IPS-NIHi11 (cell line): ENCODE measurements at regions not wholly inside any gene's neighbourhood (a gene's known extent, or its start where the extent isn't known, plus 50 kb on each side); places are given as distances from the start of the nearest gene placed in this dataset.
"Not testable (repeated sequence)": the region's sequence is repeated elsewhere in the genome, so short reads cannot be mapped to it uniquely, and the experiment has no call there.

Experiments used
- DNase-seq: peaks from one replicate; pipeline ENCODE4 v3.0.0; 2012; ENCODE audit warnings: mixed read lengths, low spot score

- no peak for DNase-seq
Measured at GRCh38 chr10:9038146-9038714, 983.7 kb downstream of the GATA3 start.

GRCh38 chr10:9043466-9043865 is 989.0 kb downstream of the GATA3 start:
- no peak for DNase-seq

GRCh38 chr10:9045311-9045710 is 990.8 kb downstream of the GATA3 start:
- no peak for DNase-seq

- no peak for DNase-seq
Measured at GRCh38 chr10:9051328-9051974, 997.0 kb downstream of the GATA3 start.

- no peak for DNase-seq
Measured at GRCh38 chr10:9052767-9053166, 998.3 kb downstream of the GATA3 start.

GRCh38 chr10:9056521-9056920 is 1002.0 kb downstream of the GATA3 start:
- no peak for DNase-seq

- DNase-seq, result not testable (repeated sequence)
Measured at GRCh38 chr10:9057293-9057692, 1002.8 kb downstream of the GATA3 start.

- no peak for DNase-seq
Measured at GRCh38 chr10:9060314-9060713, 1005.8 kb downstream of the GATA3 start.

- no peak for DNase-seq
Measured at GRCh38 chr10:9061871-9062270, 1007.4 kb downstream of the GATA3 start.

GRCh38 chr10:9066152-9066551 is 1011.7 kb downstream of the GATA3 start:
- no peak for DNase-seq

- DNase-seq, result no peak
Measured at GRCh38 chr10:9068003-9068402, 1013.5 kb downstream of the GATA3 start.

- DNase-seq, result no peak
Measured at GRCh38 chr10:9069136-9069535, 1014.6 kb downstream of the GATA3 start.

- DNase-seq, result no peak
Measured at GRCh38 chr10:9075420-9075819, 1020.9 kb downstream of the GATA3 start.

GRCh38 chr10:9076066-9076465 is 1021.6 kb downstream of the GATA3 start:
- DNase-seq, result no peak

GRCh38 chr10:9081253-9081652 is 1026.8 kb downstream of the GATA3 start:
- no peak for DNase-seq

GRCh38 chr10:9081961-9082360 is 1027.5 kb downstream of the GATA3 start:
- DNase-seq, result no peak

GRCh38 chr10:9091530-9092093 is 1037.1 kb downstream of the GATA3 start:
- no peak for DNase-seq

GRCh38 chr10:9096288-9096687 is 1041.8 kb downstream of the GATA3 start:
- no peak for DNase-seq

GRCh38 chr10:9097206-9097990 is 1042.9 kb downstream of the GATA3 start:
- DNase-seq, result no peak

- no peak for DNase-seq
Measured at GRCh38 chr10:9097991-9098306, 1043.5 kb downstream of the GATA3 start.

GRCh38 chr10:9102026-9102425 is 1047.5 kb downstream of the GATA3 start:
- no peak for DNase-seq

- no peak for DNase-seq
Measured at GRCh38 chr10:9103301-9103700, 1048.8 kb downstream of the GATA3 start.

- DNase-seq, result no peak
Measured at GRCh38 chr10:9111976-9112375, 1057.5 kb downstream of the GATA3 start.
